Activated B cell treated with CpG ODN at 0.5 μM for 24 hours (primary cell): ENCODE measurements at regions not wholly inside any gene's neighbourhood (a gene's known extent, or its start where the extent isn't known, plus 50 kb on each side); places are given as distances from the start of the nearest gene placed in this dataset.

Experiments
- ATAC-seq: fragments of 200-7000 bp; cut with Tn5 transposase; one replicate; pipeline ENCODE4 v1.10.0; 2021; ENCODE audit warnings: low read depth, mild to moderate bottlenecking, moderate library complexity
- CTCF ChIA-PET: fragments of 350-600 bp; sonication (Branson Sonifier 250); formaldehyde crosslinking; loops from one replicate; lab custom pipeline; 2021; ENCODE audit warnings: antibody characterized with exemption; lab: Charles Lee
- POLR2A ChIA-PET: fragments of 350-600 bp; sonication (Branson Sonifier 250); formaldehyde crosslinking; loops from one replicate; lab custom pipeline; 2021; ENCODE audit warnings: antibody characterized with exemption; lab: Charles Lee
- DNase-seq: peaks from one replicate; pipeline ENCODE4 v3.0.0; 2022
- H3K27ac Mint-ChIP-seq: one replicate; pipeline ENCODE4 v1.8.0; 2020; ENCODE audit warnings: mixed read lengths
- H3K27me3 Mint-ChIP-seq: one replicate; pipeline ENCODE4 v1.8.0; 2021; ENCODE audit warnings: mixed read lengths
- H3K36me3 Mint-ChIP-seq: one replicate; pipeline ENCODE4 v1.8.0; 2021; ENCODE audit warnings: low read depth, mixed read lengths
- H3K4me1 Mint-ChIP-seq: one replicate; pipeline ENCODE4 v1.8.0; 2021; ENCODE audit warnings: mixed read lengths
- H3K4me3 Mint-ChIP-seq: one replicate; pipeline ENCODE4 v1.8.0; 2020; ENCODE audit warnings: mild to moderate bottlenecking, mixed read lengths
- H3K9me3 Mint-ChIP-seq: one replicate; pipeline ENCODE4 v1.8.0; 2020; ENCODE audit warnings: mixed read lengths
- intact Hi-C: fragments of 100-400 bp; cut with micrococcal nuclease; formaldehyde crosslinking; loops from one replicate; pipeline ENCODE4 v1.15.1; 2024
- TF ChIP-seq, protein P1 (sequence below): fragments of 200-600 bp; IDR thresholded peaks from one replicate; pipeline ENCODE4 v1.8.0; 2022; ENCODE audit warnings: antibody characterized with exemption, mild to moderate bottlenecking

DNA sequence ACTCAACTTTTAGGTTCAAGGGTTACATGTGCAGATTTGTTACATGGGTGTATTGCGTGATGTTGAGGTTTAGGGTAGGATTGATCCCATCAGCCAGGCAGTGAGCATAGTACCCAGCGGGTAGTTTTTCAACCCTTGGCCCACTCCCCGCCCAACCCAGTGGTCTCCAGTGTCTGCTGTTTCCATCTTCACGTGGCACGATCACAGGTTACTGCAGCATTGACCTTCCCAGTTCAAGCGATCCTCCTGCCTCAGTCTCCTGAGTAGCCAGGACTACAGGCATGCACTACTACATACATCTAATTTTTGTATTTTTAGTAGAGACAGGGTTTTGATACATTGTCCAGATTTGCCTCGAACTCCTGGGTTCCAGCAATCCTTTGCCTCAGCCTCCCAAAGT is 905.7 kb upstream of the ZNF722 start:
- Mint-ChIP-seq H3K4me3 (no peak overlapping the region), H3K4me1 (no peaks in the 10 kb centered on the region), H3K9me3 (peaks cover 28% of the 10 kb centered on the region), H3K36me3 (no peaks in the 10 kb centered on the region), H3K27ac (no peak overlapping the region), H3K27me3 (no peaks in the 10 kb centered on the region)
- CTCF ChIA-PET = no interaction called here
- POLR2A ChIA-PET = no interaction called here
- TF ChIP-seq, protein P1, sequence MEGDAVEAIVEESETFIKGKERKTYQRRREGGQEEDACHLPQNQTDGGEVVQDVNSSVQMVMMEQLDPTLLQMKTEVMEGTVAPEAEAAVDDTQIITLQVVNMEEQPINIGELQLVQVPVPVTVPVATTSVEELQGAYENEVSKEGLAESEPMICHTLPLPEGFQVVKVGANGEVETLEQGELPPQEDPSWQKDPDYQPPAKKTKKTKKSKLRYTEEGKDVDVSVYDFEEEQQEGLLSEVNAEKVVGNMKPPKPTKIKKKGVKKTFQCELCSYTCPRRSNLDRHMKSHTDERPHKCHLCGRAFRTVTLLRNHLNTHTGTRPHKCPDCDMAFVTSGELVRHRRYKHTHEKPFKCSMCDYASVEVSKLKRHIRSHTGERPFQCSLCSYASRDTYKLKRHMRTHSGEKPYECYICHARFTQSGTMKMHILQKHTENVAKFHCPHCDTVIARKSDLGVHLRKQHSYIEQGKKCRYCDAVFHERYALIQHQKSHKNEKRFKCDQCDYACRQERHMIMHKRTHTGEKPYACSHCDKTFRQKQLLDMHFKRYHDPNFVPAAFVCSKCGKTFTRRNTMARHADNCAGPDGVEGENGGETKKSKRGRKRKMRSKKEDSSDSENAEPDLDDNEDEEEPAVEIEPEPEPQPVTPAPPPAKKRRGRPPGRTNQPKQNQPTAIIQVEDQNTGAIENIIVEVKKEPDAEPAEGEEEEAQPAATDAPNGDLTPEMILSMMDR = no peak
- DNase-seq = no peak
- intact Hi-C loops = no loop called here
- ATAC-seq = no peak

DNA sequence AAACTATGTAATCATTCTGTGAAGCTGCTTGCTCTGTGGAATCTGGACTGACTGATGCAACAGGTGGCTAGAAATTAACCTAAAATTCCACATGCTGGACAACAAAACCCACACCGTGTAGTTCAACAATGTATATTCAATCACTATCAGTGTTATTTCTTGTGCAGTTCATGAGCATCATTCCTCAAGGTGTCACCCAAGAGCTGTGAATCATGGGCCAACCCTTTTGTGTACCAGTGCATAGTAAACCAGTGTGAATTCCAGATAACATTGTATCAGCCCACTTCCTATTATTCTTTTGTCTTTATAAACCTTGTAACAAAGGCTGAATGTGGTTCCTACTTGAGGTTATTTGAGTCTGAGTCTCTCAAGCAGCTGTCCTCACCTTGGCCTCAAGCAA is 905.2 kb upstream of the ZNF722 start:
- Mint-ChIP-seq H3K36me3 (no peaks in the 10 kb centered on the region), H3K4me1 (no peaks in the 10 kb centered on the region), H3K4me3 (no peak overlapping the region), H3K9me3 (peaks cover 26% of the 10 kb centered on the region), H3K27me3 (no peaks in the 10 kb centered on the region), H3K27ac (no peak overlapping the region)
- ATAC-seq = no peak
- ChIA-PET POLR2A (no interaction called here), CTCF (no interaction called here)
- intact Hi-C loops = no loop called here
- DNase-seq = no peak
- TF ChIP-seq, protein P1 = no peak

DNA sequence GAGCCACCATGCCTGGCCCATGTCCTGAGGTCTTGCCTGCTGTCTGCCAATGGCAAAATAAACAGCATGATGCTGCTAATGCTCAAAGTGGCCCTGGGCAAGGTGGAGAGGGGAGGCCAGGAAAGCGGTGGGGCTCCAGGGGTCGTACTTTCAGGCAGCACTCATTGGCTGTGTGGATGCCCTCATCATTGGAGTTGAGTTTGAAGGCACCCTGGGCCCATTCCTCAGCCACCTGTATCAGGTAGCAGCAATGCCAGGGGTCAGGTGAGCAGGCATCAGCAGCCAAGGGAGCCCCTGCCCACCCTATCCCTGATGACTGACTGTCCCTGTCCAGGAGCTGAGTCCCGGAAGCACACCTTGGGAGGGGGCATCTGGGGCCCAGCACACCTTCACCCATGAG is 902.5 kb upstream of the ZNF722 start:
- ATAC-seq (no peak), DNase-seq (no peak)
- Mint-ChIP-seq H3K27me3 (no peaks in the 10 kb centered on the region), H3K27ac (no peak overlapping the region), H3K9me3 (peaks cover 13% of the 10 kb centered on the region), H3K36me3 (no peaks in the 10 kb centered on the region), H3K4me1 (no peaks in the 10 kb centered on the region), H3K4me3 (no peak overlapping the region)
- CTCF ChIA-PET = no interaction called here
- intact Hi-C loops = no loop called here
- TF ChIP-seq, protein P1 = no peak
- POLR2A ChIA-PET = no interaction called here

GRCh38 chr7:63104666-63105065 is 894.0 kb upstream of the ZNF722 start:
- intact Hi-C loops = no loop called here
- Mint-ChIP-seq H3K4me1 (no peaks in the 10 kb centered on the region), H3K36me3 (no peaks in the 10 kb centered on the region), H3K4me3 (no peak overlapping the region), H3K27me3 (no peaks in the 10 kb centered on the region), H3K27ac (no peak overlapping the region), H3K9me3 (peaks cover 25% of the 10 kb centered on the region)
- ChIA-PET POLR2A (no interaction called here), CTCF (no interaction called here)
- TF ChIP-seq, protein P1 = no peak
- DNase-seq (no peak), ATAC-seq (no peak)

DNA sequence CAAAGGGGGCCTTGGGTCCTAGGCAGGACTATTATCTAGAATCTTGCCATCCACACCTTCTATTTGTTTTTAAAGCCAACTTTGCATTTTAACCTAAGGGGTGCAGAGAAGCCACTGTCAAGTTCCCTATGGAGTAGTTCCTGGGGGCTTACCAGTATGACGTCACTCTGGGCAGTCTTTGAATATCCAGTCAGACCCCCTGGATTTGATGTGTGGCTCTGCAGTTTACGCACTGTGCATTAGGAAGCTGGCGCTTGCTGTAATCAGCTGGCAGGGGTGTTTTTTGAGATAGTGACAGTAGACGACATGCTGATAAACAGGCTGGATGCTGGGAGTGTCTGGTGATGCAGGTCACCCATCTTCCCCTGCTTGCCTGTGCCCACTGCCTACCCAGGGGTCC is 892.7 kb upstream of the ZNF722 start:
- intact Hi-C loops = no loop called here
- Mint-ChIP-seq H3K27me3 (no peaks in the 10 kb centered on the region), H3K4me3 (no peak overlapping the region), H3K4me1 (no peaks in the 10 kb centered on the region), H3K36me3 (no peaks in the 10 kb centered on the region), H3K9me3 (peaks cover 23% of the 10 kb centered on the region), H3K27ac (no peak overlapping the region)
- TF ChIP-seq, protein P1 = no peak
- DNase-seq (no peak), ATAC-seq (no peak)
- POLR2A ChIA-PET = no interaction called here
- CTCF ChIA-PET = no interaction called here
